HEK293T (cell line): ENCODE measurements at regions not wholly inside any gene's neighbourhood (a gene's known extent, or its start where the extent isn't known, plus 50 kb on each side); places are given as distances from the start of the nearest gene placed in this dataset.

Experiments
- FOXA1 ChIP-seq: fragments of 450-650 bp; IDR thresholded peaks from 2 replicates; pipeline ENCODE4 v1.6.1; 2016; ENCODE audit warnings: mild to moderate bottlenecking
- FOXM1 ChIP-seq: fragments of 450-650 bp; IDR thresholded peaks from 2 replicates; pipeline ENCODE4 v1.6.1; 2017; ENCODE audit warnings: mild to moderate bottlenecking, borderline replicate concordance
- NFRKB ChIP-seq: fragments of 450-650 bp; IDR thresholded peaks from 2 replicates; pipeline ENCODE4 v1.6.1; 2016; ENCODE audit warnings: mild to moderate bottlenecking, moderate library complexity
- PKNOX1 ChIP-seq: fragments of 450-650 bp; IDR thresholded peaks from 2 replicates; pipeline ENCODE4 v1.6.1; 2016

GRCh38 chr14:89476354-89476896, 59.4 kb upstream of the FOXN3 start:
- TF ChIP-seq PKNOX1: no peak
- no peak for TF ChIP-seq FOXM1
- no peak for TF ChIP-seq NFRKB
- no peak for TF ChIP-seq FOXA1
